WTC11 (cell line): ENCODE measurements at regions not wholly inside any gene's neighbourhood (a gene's known extent, or its start where the extent isn't known, plus 50 kb on each side); places are given as distances from the start of the nearest gene placed in this dataset.

Source experiments
- ATAC-seq: fragments of 200-7000 bp; cut with Tn5 transposase; 2 replicates; pipeline ENCODE4 v1.10.0; 2021; ENCODE audit warnings: mild to moderate bottlenecking, moderate library complexity
- CTCF ChIA-PET: fragments of 300-600 bp; sonication (Branson Sonifier 250); formaldehyde crosslinking; loops from one replicate; lab custom pipeline; 2021; ENCODE audit warnings: antibody characterized with exemption; lab: Charles Lee
- POLR2A ChIA-PET: fragments of 350-600 bp; sonication (Branson Sonifier 250); formaldehyde crosslinking; loops from one replicate; lab custom pipeline; 2021; ENCODE audit warnings: antibody characterized with exemption; lab: Charles Lee
- DNase-seq: peaks from one replicate; pipeline ENCODE4 v3.0.0; 2021; ENCODE audit warnings: low spot score
- H3K27ac Mint-ChIP-seq: 2 replicates; pipeline ENCODE4 v1.8.0; 2021; ENCODE audit warnings: mixed read lengths
- H3K27me3 Mint-ChIP-seq: 2 replicates; pipeline ENCODE4 v1.8.0; 2021; ENCODE audit warnings: low read depth, mild to moderate bottlenecking, moderate library complexity, mixed read lengths
- H3K36me3 Mint-ChIP-seq: 2 replicates; pipeline ENCODE4 v1.8.0; 2021; ENCODE audit warnings: mixed read lengths
- H3K4me1 Mint-ChIP-seq: 2 replicates; pipeline ENCODE4 v1.8.0; 2022; ENCODE audit warnings: mixed read lengths
- H3K4me3 Mint-ChIP-seq: 2 replicates; pipeline ENCODE4 v1.8.0; 2021; ENCODE audit warnings: mild to moderate bottlenecking, moderate library complexity, mixed read lengths
- H3K9me3 Mint-ChIP-seq: 2 replicates; pipeline ENCODE4 v1.8.0; 2021; ENCODE audit warnings: mixed read lengths
- ATF1 ChIP-seq: sonication (generic); formaldehyde crosslinking; IDR thresholded peaks from 2 replicates; pipeline ENCODE4 v1.8.1; 2023; ENCODE audit warnings: mild to moderate bottlenecking, moderate library complexity, missing genetic modification reagents
- CBFB ChIP-seq: sonication (generic); formaldehyde crosslinking; IDR thresholded peaks from 2 replicates; pipeline ENCODE4 v1.8.1; 2022; ENCODE audit warnings: mild to moderate bottlenecking, low read depth, missing genetic modification reagents
- CDX4 ChIP-seq: fragments of 250-450 bp; sonication (Bioruptor Pico); IDR thresholded peaks from 2 replicates; pipeline ENCODE4 v1.9.0; 2021; ENCODE audit warnings: moderate library complexity, mild to moderate bottlenecking, inconsistent platforms, borderline replicate concordance
- CREB1 ChIP-seq: sonication (generic); formaldehyde crosslinking; IDR thresholded peaks from 2 replicates; pipeline ENCODE4 v1.8.0; 2023; ENCODE audit warnings: mild to moderate bottlenecking, missing genetic modification reagents
- E2F1 ChIP-seq: sonication (generic); formaldehyde crosslinking; IDR thresholded peaks from 2 replicates; pipeline ENCODE4 v1.8.0; 2022; ENCODE audit warnings: mild to moderate bottlenecking, missing genetic modification reagents
- E2F4 ChIP-seq: sonication (generic); formaldehyde crosslinking; IDR thresholded peaks from 2 replicates; pipeline ENCODE4 v1.8.1; 2022; ENCODE audit warnings: low read depth, mild to moderate bottlenecking, moderate library complexity, missing genetic modification reagents, borderline replicate concordance
- ERG ChIP-seq: fragments of 250-450 bp; sonication (Bioruptor Pico); IDR thresholded peaks from 2 replicates; pipeline ENCODE4 v1.8.0; 2021; ENCODE audit warnings: mild to moderate bottlenecking
- GABPB1 ChIP-seq: sonication (generic); formaldehyde crosslinking; IDR thresholded peaks from 2 replicates; pipeline ENCODE4 v1.8.1; 2023; ENCODE audit warnings: mild to moderate bottlenecking, missing genetic modification reagents
- GTF2I ChIP-seq: fragments of 250-450 bp; sonication (Bioruptor Pico); conservative IDR thresholded peaks from 2 replicates; pipeline ENCODE4 v1.4.0; 2021; ENCODE audit warnings: mild to moderate bottlenecking
- JUN ChIP-seq: sonication (generic); formaldehyde crosslinking; IDR thresholded peaks from 2 replicates; pipeline ENCODE4 v1.8.0; 2023; ENCODE audit warnings: mild to moderate bottlenecking, missing genetic modification reagents
- MLX ChIP-seq: sonication (generic); formaldehyde crosslinking; IDR thresholded peaks from 2 replicates; pipeline ENCODE4 v1.8.1; 2023; ENCODE audit warnings: mild to moderate bottlenecking, missing genetic modification reagents, moderate library complexity
- MYBL2 ChIP-seq: sonication (generic); formaldehyde crosslinking; IDR thresholded peaks from 2 replicates; pipeline ENCODE4 v1.8.1; 2023; ENCODE audit warnings: mild to moderate bottlenecking, moderate library complexity, missing genetic modification reagents
- NR3C1 ChIP-seq: sonication (generic); formaldehyde crosslinking; conservative IDR thresholded peaks from 2 replicates; pipeline ENCODE4 v1.8.1; 2023; ENCODE audit warnings: low read depth, mild to moderate bottlenecking, missing genetic modification reagents
- STAT6 ChIP-seq: sonication (generic); formaldehyde crosslinking; conservative IDR thresholded peaks from 2 replicates; pipeline ENCODE4 v1.8.1; 2023; ENCODE audit warnings: mild to moderate bottlenecking, low read depth, missing genetic modification reagents, moderate library complexity
- USF1 ChIP-seq: sonication (generic); formaldehyde crosslinking; IDR thresholded peaks from 2 replicates; pipeline ENCODE4 v1.8.0; 2022; ENCODE audit warnings: mild to moderate bottlenecking, missing genetic modification reagents
- ZBTB43 ChIP-seq: sonication (generic); formaldehyde crosslinking; IDR thresholded peaks from 2 replicates; pipeline ENCODE4 v1.8.1; 2023; ENCODE audit warnings: mild to moderate bottlenecking, missing genetic modification reagents
- ZMAT4 ChIP-seq: fragments of 250-450 bp; sonication (Bioruptor Pico); IDR thresholded peaks from 2 replicates; pipeline ENCODE4 v1.9.0; 2021; ENCODE audit warnings: mild to moderate bottlenecking
- ZNF219 ChIP-seq: sonication (generic); formaldehyde crosslinking; IDR thresholded peaks from 2 replicates; pipeline ENCODE4 v1.8.0; 2023; ENCODE audit warnings: missing genetic modification reagents, mild to moderate bottlenecking, borderline replicate concordance
- ZNF281 ChIP-seq: sonication (generic); formaldehyde crosslinking; IDR thresholded peaks from 2 replicates; pipeline ENCODE4 v1.8.0; 2023; ENCODE audit warnings: mild to moderate bottlenecking, missing genetic modification reagents

- no peak for ATAC-seq
- Mint-ChIP-seq H3K36me3 (no peaks in the 10 kb centered on the region), H3K27me3 (no peaks in the 10 kb centered on the region), H3K4me1 (peaks cover 8% of the 10 kb centered on the region), H3K9me3 (peaks cover 5% of the 10 kb centered on the region), H3K27ac (no peak overlapping the region), H3K4me3 (no peak overlapping the region)
- POLR2A ChIA-PET: no interaction called here
- DNase-seq: no peak
- TF ChIP-seq GABPB1 (CRISPR knock-in tag) (no peak), JUN (no peak), NR3C1 (no peak), E2F4 (CRISPR knock-in tag) (no peak), ZMAT4 (CRISPR knock-in tag) (no peak), ZNF219 (CRISPR knock-in tag) (no peak), ATF1 (CRISPR knock-in tag) (no peak), GTF2I (no peak), ZBTB43 (CRISPR knock-in tag) (no peak), ERG (CRISPR knock-in tag) (no peak), CDX4 (no peak), ZNF281 (CRISPR knock-in tag) (no peak), STAT6 (CRISPR knock-in tag) (no peak), USF1 (CRISPR knock-in tag) (no peak), CREB1 (CRISPR knock-in tag) (no peak), MLX (no peak), MYBL2 (CRISPR knock-in tag) (no peak), E2F1 (CRISPR knock-in tag) (no peak), CBFB (no peak)
- CTCF ChIA-PET: no interaction called here
Observed at GRCh38 chr12:90086281-90086680, 377.6 kb upstream of the ATP2B1 start.
